ENCODE measurements at regions not wholly inside any gene's neighbourhood (a gene's known extent, or its start where the extent isn't known, plus 50 kb on each side); places are given as distances from the start of the nearest gene placed in this dataset.

GRCh38 chr4:132565542-132565941 is 583.6 kb upstream of the PCDH10 start (continued):
- TF ChIP-seq, protein P1, sequence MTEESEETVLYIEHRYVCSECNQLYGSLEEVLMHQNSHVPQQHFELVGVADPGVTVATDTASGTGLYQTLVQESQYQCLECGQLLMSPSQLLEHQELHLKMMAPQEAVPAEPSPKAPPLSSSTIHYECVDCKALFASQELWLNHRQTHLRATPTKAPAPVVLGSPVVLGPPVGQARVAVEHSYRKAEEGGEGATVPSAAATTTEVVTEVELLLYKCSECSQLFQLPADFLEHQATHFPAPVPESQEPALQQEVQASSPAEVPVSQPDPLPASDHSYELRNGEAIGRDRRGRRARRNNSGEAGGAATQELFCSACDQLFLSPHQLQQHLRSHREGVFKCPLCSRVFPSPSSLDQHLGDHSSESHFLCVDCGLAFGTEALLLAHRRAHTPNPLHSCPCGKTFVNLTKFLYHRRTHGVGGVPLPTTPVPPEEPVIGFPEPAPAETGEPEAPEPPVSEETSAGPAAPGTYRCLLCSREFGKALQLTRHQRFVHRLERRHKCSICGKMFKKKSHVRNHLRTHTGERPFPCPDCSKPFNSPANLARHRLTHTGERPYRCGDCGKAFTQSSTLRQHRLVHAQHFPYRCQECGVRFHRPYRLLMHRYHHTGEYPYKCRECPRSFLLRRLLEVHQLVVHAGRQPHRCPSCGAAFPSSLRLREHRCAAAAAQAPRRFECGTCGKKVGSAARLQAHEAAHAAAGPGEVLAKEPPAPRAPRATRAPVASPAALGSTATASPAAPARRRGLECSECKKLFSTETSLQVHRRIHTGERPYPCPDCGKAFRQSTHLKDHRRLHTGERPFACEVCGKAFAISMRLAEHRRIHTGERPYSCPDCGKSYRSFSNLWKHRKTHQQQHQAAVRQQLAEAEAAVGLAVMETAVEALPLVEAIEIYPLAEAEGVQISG (CRISPR knock-in tag; IDR thresholded peaks at IDR 0.05), result no peak

GRCh38 chr4:132572210-132572609 is 576.9 kb upstream of the PCDH10 start:
- CTCF ChIA-PET (ENCODE audit: low intra/inter-chr PET ratio, low total read pairs), result no interaction called here
- H3K79me2 ChIP-seq (ENCODE audit: insufficient read depth, low read length), result no peaks in the 10 kb centered on the region
- no peaks in the 10 kb centered on the region for H3K36me3 ChIP-seq (replicated peaks in 1 of 2; ENCODE audit: control insufficient read depth in 1 of 2, insufficient read depth in 2 of 2, low read length in 2 of 2)
- POLR2A ChIA-PET, result no interaction called here
- ATAC-seq, result no peak
- DNase-seq (ENCODE audit: low spot score), result no peak
- H3K27ac ChIP-seq (ENCODE audit: extremely low read length, insufficient read depth, low read length), result no peak overlapping the region
- H4K20me1 ChIP-seq (ENCODE audit: insufficient read depth, low read length), result no peaks in the 10 kb centered on the region
- 7% methylated on average over 6 of the region's 6 CpGs for WGBS (ENCODE audit: low lambda C conversion rate)
- TF ChIP-seq HDAC6 (IDR thresholded peaks at IDR 0.05; ENCODE audit: low read depth, low read length) (no peak), KLF13 (CRISPR knock-in tag; IDR thresholded peaks at IDR 0.05) (no peak), TIGD3 (CRISPR knock-in tag; IDR thresholded peaks at IDR 0.05; ENCODE audit: borderline replicate concordance) (no peak), FOXP4 (CRISPR knock-in tag; IDR thresholded peaks at IDR 0.05) (no peak), ZFAT (CRISPR knock-in tag; conservative IDR thresholded peaks at IDR 0.05) (no peak), ZFP37 (CRISPR knock-in tag; IDR thresholded peaks at IDR 0.05; ENCODE audit: borderline replicate concordance) (no peak)
- H3K4me2 ChIP-seq (ENCODE audit: low read depth, low read length), result no peak overlapping the region
- intact Hi-C loops (cut with micrococcal nuclease; ENCODE audit: unreplicated experiment), result no loop called here
- no peak overlapping the region for H2AFZ ChIP-seq (ENCODE audit: low read length)
- no peaks in the 10 kb centered on the region for H3K9me3 ChIP-seq (ENCODE audit: low read length)
- no peak overlapping the region for H3K4me3 ChIP-seq (replicated peaks in 1 of 3; ENCODE audit: insufficient read depth in 1 of 3, low read depth in 2 of 3, low read length in 3 of 3)
- BruUV-seq (replicated peaks), result no TSS peak
- H3K9ac ChIP-seq (ENCODE audit: insufficient read depth, low read depth, low read length), result no peak overlapping the region
- FAIRE-seq, result no peak
- H3K4me1 ChIP-seq (ENCODE audit: insufficient read depth, low read length), result no peaks in the 10 kb centered on the region
- H3K27me3 ChIP-seq (ENCODE audit: control insufficient read depth in 1 of 2, insufficient read depth in 2 of 2, low read length in 2 of 2), result no peaks in the 10 kb centered on the region
- in situ Hi-C loops (cut with HindIII; ENCODE audit: extremely low pct_ligation_motif_present, low pct_unique_long_range_greater_than_20kb), result no loop called here

Measured in HepG2 (cell line).